SH-SY5Y (cell line): ENCODE measurements at regions not wholly inside any gene's neighbourhood (a gene's known extent, or its start where the extent isn't known, plus 50 kb on each side); places are given as distances from the start of the nearest gene placed in this dataset.

Experiments used
- GATA2 ChIP-seq: IDR thresholded peaks from 2 replicates; pipeline ENCODE4 v1.6.1; 2011; ENCODE audit warnings: mild to moderate bottlenecking, low read depth, low read length
- GATA3 ChIP-seq: IDR thresholded peaks from 2 replicates; pipeline ENCODE4 v1.6.1; 2011; ENCODE audit warnings: low read depth, mild to moderate bottlenecking, low read length, moderate library complexity

DNA sequence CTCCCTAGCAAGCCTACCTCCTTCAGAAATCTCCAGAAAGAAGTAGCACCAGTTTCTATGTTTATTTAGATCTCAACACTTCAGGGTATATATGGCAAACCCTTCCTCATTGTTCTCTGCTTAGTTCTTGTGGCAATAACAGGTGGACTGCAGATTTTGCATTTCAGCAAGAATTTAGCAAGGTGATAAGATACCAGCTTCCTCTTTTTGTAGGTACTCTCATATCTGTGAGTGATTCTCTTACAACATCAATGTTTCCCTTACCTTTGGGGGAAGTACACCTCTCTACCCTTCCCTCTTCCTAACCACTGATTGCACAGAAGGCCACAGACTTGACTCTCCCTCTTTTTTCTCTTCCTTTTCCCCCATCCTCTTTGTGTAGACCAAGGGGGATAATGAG lies 230.9 kb upstream of the SESN3 start:
- TF ChIP-seq GATA3 = no peak
- TF ChIP-seq GATA2 = no peak
